SJCRH30 (cell line): ENCODE measurements at regions not wholly inside any gene's neighbourhood (a gene's known extent, or its start where the extent isn't known, plus 50 kb on each side); places are given as distances from the start of the nearest gene placed in this dataset.
"Not testable (repeated sequence)": the region's sequence is repeated elsewhere in the genome, so short reads cannot be mapped to it uniquely, and the experiment has no call there.

Experiments used
- DNase-seq, 2 experiments: peaks; one replicate each; pipeline ENCODE4 v3.0.0-alpha.2; 2015 to 2020
- H3K27ac ChIP-seq: fragments of 250-450 bp; sonication (Bioruptor Pico); 2 replicates; pipeline ENCODE4 v1.5.1; 2020; ENCODE audit warnings: mild to moderate bottlenecking, moderate library complexity
- H3K27me3 ChIP-seq: fragments of 250-450 bp; sonication (Bioruptor Pico); 2 replicates; pipeline ENCODE4 v1.5.1; 2020; ENCODE audit warnings: mild to moderate bottlenecking, moderate library complexity
- H3K36me3 ChIP-seq: fragments of 250-450 bp; sonication (Bioruptor Pico); 2 replicates; pipeline ENCODE4 v1.5.1; 2020; ENCODE audit warnings: mild to moderate bottlenecking, moderate library complexity
- H3K4me1 ChIP-seq: fragments of 250-450 bp; sonication (Bioruptor Pico); 2 replicates; pipeline ENCODE4 v1.5.1; 2020; ENCODE audit warnings: mild to moderate bottlenecking, moderate library complexity
- H3K4me3 ChIP-seq: fragments of 250-450 bp; sonication (Bioruptor Pico); 2 replicates; pipeline ENCODE4 v1.5.1; 2020; ENCODE audit warnings: mild to moderate bottlenecking, moderate library complexity
- H3K9me3 ChIP-seq: fragments of 250-450 bp; sonication (Bioruptor Pico); replicated peaks from 2 replicates; pipeline ENCODE4 v1.5.1; 2020; ENCODE audit warnings: mild to moderate bottlenecking, moderate library complexity

DNA sequence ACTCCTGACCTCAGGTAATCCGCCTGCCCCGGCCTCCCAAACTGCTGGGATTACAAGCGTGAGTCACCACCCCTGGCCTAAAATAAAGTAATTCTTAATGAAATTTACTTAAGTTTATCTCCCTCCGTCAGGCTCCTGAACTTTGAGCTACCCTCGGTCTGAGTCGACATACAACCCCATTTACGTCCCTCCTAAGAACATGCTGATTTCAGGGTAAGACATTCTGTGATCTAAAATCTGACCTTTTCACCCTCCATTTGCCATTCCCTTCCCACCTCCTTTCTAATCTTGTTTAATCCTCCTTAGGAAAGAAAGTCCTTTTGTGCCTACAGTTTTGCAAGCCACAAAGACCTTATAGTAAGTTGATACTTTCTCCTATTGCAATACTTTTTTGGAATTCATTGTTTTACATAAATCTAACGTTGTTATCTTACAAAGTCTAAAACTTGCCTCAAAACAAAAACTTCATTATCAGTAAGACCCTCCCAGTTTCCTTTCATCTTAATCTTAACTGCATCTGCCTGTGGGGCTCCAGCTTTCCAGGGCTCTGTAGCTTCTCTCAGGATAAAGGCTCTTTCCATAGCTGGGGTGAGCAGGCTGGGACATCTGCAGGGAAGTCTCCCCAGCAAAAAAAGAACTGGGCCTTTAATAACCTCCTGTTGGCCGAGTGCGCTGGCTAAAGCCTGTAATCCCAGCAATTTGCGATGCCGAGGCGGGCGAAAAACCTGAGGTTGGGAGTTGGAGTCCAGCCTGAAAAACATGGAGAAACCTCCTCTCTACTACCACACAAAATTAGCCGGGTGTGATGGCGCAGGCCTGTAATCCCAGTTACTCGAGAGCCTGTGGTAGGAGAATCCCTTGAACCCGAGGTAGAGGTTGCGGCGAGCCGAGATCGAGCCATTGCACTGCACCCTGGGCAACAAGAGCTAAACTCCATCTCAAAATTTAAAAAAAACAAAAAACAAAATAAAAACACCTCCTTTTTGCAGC, 143.1 kb downstream of the ZNF737 start:
- Histone ChIP-seq H3K4me1 (no peaks in the 10 kb centered on the region), H3K27me3 (no peaks in the 10 kb centered on the region), H3K9me3 (no peaks in the 10 kb centered on the region), H3K27ac (no peak overlapping the region), H3K4me3 (no peak overlapping the region), H3K36me3 (no peaks in the 10 kb centered on the region)
- no peak for DNase-seq

DNA sequence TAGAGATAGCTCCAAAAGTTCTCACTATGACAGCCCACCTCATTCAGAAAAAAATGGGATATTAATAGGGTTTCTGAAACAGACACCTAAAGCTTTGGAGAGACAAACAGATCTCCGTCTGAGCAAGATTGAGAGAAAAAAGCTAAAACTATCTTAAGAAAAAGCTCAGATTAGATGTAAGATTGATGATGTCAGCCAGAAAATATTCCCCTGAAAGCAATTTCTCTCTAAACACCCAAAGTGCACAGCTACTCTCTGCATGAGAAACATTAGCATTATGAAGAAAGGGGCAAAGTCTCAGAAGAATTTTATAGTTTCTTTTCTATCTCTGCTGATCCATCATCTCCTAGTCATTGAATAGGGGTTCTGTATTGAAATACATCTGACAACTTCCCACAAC, 148.9 kb downstream of the ZNF737 start:
- Histone ChIP-seq H3K36me3 (no peaks in the 10 kb centered on the region), H3K4me3 (no peak overlapping the region), H3K27me3 (no peaks in the 10 kb centered on the region), H3K4me1 (no peaks in the 10 kb centered on the region), H3K9me3 (no peaks in the 10 kb centered on the region), H3K27ac (no peak overlapping the region)
- DNase-seq: no peak

DNA sequence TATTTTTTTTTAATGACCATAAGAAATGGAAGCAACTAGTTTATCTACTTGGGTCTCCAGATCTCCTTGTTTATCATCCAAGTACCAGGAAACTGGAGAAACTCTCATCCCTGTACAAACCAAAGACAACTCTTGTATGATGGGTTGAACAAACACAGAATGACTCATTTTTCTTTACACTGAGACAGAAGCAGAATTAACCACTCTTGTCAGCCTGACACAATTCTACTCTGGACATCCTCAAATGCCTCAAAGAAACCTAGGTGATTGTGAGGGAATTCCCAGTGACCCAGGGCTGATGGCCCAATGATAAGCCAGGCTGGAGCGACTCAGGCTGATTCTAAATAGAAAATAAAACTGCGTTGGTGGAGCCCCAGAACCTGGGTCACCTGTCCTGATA, 151.5 kb downstream of the ZNF737 start:
- Histone ChIP-seq H3K36me3 (no peaks in the 10 kb centered on the region), H3K27ac (no peak overlapping the region), H3K9me3 (no peaks in the 10 kb centered on the region), H3K4me1 (no peaks in the 10 kb centered on the region), H3K27me3 (no peaks in the 10 kb centered on the region), H3K4me3 (no peak overlapping the region)
- DNase-seq: no peak

DNA sequence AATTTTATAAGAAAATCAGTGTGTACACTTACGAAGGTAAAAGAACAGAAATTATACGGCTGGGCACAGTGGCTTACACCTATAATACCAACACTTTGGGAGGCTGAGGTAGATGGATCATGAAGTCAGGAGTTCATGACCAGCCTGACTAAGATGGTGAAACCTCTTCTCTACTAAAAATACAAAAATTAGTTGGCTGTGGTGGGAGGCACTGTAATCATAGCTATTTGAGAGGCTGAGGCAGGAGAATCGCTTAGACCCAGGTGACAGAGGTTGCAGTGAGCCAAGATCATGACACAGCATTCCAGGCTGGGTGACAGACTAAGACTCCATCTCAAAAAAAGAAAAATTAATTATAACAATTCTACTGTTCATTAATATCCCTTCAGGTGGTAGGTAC, 151.9 kb downstream of the ZNF737 start:
- no peaks in the 10 kb centered on the region for H3K36me3 ChIP-seq
- H3K4me3 ChIP-seq: no peak overlapping the region
- H3K4me1 ChIP-seq: no peaks in the 10 kb centered on the region
- no peaks in the 10 kb centered on the region for H3K27me3 ChIP-seq
- DNase-seq: no peak
- H3K9me3 ChIP-seq: no peaks in the 10 kb centered on the region
- H3K27ac ChIP-seq: no peak overlapping the region

DNA sequence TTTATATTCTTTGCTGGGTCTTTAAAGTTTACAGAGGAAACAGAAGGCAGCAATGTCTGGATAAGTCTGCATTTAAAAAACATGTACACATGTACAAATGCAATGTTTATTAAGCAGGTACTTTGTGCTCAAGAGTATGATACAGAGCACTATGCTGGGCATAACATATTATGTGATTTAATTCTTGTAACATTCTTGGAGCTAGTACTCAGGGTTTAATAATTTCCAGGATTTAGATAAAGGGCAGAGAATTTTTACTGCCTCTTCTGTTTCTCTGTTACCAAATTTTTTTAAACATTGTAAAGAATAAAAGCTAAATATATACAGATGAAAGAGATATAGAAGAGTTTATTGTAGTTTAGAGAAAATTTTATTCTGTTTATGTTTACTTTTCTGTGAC, 152.7 kb downstream of the ZNF737 start:
- DNase-seq: no peak
- Histone ChIP-seq H3K36me3 (no peaks in the 10 kb centered on the region), H3K9me3 (no peaks in the 10 kb centered on the region), H3K4me3 (no peak overlapping the region), H3K27ac (no peak overlapping the region), H3K27me3 (no peaks in the 10 kb centered on the region), H3K4me1 (no peaks in the 10 kb centered on the region)

DNA sequence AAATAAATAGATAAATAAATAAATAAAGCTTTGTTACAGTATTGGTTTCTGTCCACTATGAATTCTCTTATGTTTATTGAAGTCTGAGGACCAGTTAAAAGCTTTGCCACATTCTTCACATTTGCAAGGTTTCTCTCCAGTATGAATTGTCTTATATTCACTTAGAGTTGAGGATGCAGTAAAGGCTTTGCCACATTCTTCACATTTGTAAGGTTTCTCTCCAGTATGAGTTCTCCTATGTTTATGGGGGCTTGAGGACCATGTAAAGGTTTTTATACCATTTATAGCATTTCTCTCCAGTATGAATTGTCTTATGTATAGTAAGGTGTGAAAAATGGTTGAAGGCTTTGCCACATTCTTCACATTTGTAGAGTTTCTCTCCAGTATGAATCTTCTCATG, 168.3 kb downstream of the ZNF737 start:
- DNase-seq: no peak
- Histone ChIP-seq H3K4me1 (no peaks in the 10 kb centered on the region), H3K27ac (no peak overlapping the region), H3K36me3 (no peaks in the 10 kb centered on the region), H3K27me3 (no peaks in the 10 kb centered on the region), H3K4me3 (no peak overlapping the region), H3K9me3 (0 out of 2 replicates have a peak, but pooled peaks cover 15% of the 10 kb centered on the region)

DNA sequence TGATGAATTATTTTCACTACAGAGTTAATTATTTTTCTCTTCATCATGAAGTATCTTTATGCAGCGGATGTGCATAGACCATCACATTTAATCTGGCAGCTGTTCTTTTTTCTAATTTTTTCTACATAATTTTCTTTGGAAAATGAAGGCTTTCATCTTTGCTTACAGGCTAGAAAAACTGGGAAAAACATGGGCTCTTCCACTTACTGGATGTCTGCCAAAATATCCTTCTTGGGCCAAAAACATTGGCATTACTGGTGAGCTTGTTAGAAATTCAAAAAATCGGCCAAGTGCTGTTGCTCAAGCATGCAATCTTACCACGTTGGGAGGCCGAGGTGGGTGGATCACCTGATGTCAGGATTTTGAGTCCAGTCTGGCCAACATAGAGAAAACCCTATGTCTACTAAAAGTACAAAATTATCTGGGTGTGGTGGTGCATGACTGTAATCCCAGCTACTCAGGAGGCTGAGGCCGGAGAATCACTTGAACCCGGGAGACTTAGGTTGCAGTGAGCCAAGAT, 176.8 kb downstream of the ZNF737 start:
- Histone ChIP-seq H3K27me3 (no peaks in the 10 kb centered on the region), H3K27ac (no peak overlapping the region), H3K4me1 (no peaks in the 10 kb centered on the region), H3K36me3 (no peaks in the 10 kb centered on the region), H3K9me3 (no peaks in the 10 kb centered on the region), H3K4me3 (no peak overlapping the region)
- no peak for DNase-seq

DNA sequence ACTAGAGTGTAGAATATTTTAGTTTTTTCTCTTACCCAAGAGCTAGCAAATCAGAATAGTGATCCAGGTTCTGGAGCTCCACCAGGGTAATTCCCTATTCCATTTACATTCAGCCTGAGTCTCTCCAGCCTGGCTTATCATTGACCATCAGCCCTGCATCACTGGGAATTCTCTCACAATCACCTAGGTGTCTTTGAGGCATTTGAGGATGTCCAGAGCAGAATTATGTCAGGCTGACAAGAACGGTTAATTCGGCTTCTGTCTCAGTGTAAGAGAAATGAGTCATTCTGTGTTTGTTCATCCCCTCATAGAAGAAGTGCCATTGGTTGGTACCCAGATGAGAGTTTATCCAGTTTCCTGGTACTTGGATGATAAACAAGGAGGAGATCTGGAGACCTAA, 180.5 kb downstream of the ZNF737 start:
- Histone ChIP-seq H3K36me3 (no peaks in the 10 kb centered on the region), H3K9me3 (no peaks in the 10 kb centered on the region), H3K27ac (no peak overlapping the region), H3K4me3 (no peak overlapping the region), H3K4me1 (no peaks in the 10 kb centered on the region), H3K27me3 (no peaks in the 10 kb centered on the region)
- DNase-seq: no peak

DNA sequence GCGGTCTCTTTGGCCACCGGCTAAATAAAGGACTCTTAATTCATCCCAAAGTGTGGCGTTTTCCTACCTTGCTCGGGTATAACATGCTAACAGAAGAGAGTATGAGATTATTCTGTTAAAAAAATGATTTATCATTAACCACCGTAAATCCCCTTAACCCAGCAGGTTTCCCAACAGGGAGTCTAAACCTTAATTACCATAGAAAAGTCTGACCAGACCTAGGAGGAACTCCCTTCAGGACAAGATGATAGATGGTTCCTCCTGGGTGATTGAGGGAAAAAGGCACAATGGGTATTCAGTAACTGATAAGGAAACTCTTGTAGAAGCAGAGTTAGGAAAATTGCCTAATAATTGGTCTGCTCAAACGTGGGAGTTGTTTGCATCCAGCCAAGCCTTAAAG, 193.7 kb downstream of the ZNF737 start:
- no peaks in the 10 kb centered on the region for H3K4me1 ChIP-seq
- no peaks in the 10 kb centered on the region for H3K9me3 ChIP-seq
- H3K4me3 ChIP-seq: no peak overlapping the region
- H3K27ac ChIP-seq: no peak overlapping the region
- DNase-seq: no peak
- no peaks in the 10 kb centered on the region for H3K36me3 ChIP-seq
- H3K27me3 ChIP-seq: no peaks in the 10 kb centered on the region

DNA sequence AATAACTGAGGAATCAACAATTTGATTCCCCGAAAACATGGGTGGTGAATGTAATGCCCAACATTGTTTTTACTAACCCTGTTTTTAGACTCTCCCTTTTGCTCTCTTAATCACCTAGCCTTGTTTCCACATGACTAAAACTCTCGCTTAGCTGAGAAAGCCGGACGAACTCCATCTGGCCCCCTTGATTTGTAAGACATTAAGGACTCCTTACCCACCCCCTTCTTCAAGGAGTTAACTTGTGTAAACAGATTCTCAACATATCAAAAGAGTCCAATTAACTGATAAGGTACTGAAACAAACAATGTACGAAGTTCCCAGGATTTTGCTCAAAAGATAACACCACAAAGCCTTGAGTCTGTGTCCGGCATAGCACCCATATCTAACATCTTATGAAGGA, 194.3 kb downstream of the ZNF737 start:
- DNase-seq: not testable (repeated sequence)

DNA sequence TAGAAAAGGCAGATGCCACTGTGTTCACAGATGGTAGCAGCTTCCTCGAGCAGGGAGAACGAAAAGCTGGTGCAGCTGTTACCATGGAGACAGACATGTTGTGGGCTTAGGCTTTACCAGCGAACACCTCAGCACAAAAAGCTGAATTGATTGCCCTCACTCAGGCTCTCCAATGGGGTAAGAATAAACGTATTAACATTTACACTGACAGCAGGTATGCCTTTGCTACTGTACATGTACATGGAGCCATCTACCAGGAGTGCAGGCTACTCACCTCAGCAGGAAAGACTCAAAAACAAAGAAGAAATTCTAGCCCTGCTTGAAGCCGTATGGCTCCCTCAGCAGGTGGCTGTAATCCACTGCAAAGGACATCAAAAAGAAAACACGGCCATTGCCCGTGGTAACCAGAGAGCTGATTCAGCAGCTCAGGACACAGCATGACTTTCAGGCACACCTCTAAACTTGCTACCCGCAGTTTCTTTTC, 197.7 kb downstream of the ZNF737 start:
- Histone ChIP-seq H3K4me3 (no peak overlapping the region), H3K36me3 (no peaks in the 10 kb centered on the region), H3K9me3 (no peaks in the 10 kb centered on the region), H3K4me1 (no peaks in the 10 kb centered on the region), H3K27ac (no peak overlapping the region), H3K27me3 (no peaks in the 10 kb centered on the region)
- DNase-seq: no peak

More for the DNA sequence above, 194.3 kb downstream of the ZNF737 start:
- not testable (repeated sequence) for H3K4me3 ChIP-seq, H3K9me3 ChIP-seq, H3K27ac ChIP-seq, H3K36me3 ChIP-seq, H3K27me3 ChIP-seq, H3K4me1 ChIP-seq

DNA sequence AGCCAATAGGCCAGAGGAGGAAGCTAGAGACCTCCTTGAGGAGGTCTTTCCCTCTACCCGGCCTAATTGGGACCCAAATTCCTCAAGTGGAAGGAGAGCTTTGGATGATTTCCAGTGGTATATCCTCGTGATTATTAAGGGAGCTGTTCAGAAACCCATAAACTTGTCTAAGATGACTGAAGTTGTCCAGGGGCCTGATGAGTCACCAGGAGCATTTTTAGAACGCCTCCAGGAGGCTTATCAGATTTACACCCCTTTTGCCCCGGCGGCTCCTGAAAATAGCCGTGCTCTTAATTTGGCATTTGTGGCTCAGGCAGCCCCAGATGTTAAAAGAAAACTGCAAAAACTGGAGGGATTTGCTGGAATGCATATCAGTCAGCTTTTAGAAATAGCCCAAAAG, 198.1 kb downstream of the ZNF486 start:
- H3K27ac ChIP-seq: no peak overlapping the region
- no peak for DNase-seq
- no peak overlapping the region for H3K4me3 ChIP-seq
- H3K27me3 ChIP-seq: no peaks in the 10 kb centered on the region
- H3K36me3 ChIP-seq: no peaks in the 10 kb centered on the region
- H3K9me3 ChIP-seq: no peaks in the 10 kb centered on the region
- H3K4me1 ChIP-seq: no peaks in the 10 kb centered on the region

DNA sequence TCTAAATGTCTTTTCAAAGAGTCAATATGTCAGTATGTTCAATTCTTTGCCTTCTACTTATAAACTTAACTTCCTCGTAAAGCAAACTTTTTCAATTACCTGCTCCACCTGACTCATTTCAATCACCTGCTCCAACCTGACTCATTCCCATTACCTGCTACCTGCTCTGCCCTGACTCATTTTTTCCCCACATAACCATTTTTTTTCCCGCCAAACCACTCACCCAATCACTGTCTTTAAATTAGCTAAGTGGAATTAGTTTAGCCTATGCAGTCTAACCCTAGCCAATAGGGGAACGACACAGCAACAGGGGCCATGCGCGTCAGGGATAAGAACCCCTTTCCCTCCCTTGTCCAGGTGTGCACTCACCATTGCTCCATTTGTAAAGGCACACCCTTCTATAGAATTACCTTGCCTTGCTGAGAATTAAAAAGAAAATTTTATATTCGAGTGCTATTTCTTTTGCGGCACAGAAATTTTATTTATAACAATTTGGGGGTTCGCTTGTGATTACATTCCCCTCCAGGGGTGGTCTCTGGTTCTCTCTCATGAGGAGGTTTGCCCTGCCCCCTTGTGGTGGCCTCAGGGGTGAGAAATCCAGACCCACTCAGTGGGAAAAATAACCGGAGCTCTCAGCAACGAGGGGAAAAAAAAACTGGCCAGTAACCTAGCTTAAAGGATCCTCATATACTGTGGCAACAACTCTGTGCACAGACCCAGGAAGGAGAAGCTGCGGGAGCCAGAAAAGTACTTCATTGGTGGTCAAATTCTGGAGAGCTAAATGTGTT, 193.1 kb downstream of the ZNF486 start:
- Histone ChIP-seq H3K4me1 (no peaks in the 10 kb centered on the region), H3K27me3 (no peaks in the 10 kb centered on the region), H3K27ac (no peak overlapping the region), H3K36me3 (no peaks in the 10 kb centered on the region), H3K4me3 (no peak overlapping the region), H3K9me3 (no peaks in the 10 kb centered on the region)
- peak; percentile 7 to 46 for DNase-seq

DNA sequence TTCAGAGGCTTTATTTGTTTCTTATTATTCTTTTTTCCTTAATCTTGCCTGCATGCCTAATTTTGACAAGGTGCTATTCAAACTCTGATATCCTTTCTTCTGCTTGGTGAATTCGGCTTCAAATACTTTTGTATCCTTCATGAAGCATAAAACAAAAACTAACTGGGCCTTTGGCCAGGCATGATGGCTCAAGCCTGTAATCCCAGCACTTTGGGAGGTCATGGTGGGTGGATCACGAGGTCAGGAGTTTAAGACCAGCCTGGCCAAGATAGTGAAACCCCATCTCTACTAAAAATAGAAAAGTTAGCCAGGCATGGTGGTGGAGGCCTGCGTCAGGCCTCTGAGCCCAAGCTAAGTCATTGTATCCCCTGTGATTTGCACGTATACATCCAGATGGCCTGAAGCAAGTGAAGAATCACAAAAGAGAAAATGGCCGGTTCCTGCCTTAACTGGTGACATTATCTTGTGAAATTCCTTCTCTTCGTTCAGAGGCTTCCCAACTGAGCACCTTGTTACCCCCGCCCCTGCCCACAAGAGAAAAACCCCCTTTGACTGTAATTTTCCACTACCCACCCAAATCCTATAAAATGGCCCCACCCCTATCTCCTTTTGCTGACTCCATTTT, 191.9 kb downstream of the ZNF486 start:
- not testable (repeated sequence) for H3K27me3 ChIP-seq, H3K27ac ChIP-seq, DNase-seq, H3K9me3 ChIP-seq, H3K36me3 ChIP-seq, H3K4me1 ChIP-seq, H3K4me3 ChIP-seq

DNA sequence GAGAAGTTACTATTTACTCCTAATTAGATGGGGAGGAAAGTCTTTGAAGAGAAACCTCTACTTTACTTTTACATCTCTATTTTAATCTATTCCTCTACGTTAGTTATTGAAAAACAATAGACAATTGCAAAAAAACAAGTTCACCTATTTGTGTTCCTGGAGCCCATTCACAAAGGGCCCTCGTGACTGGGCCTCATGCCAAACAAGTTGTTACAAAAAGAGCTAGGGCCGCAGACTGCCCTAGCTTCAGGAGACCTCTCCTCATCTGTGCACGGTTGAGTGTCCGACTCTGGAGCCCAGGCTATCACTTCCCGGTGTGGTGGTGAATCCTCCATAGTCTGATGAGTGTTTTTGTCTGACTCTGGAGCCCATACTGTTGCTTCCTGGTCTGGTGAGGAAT, 190.9 kb downstream of the ZNF486 start:
- DNase-seq: no peak

More for the DNA sequence above, 190.9 kb downstream of the ZNF486 start:
- no peak overlapping the region for H3K4me3 ChIP-seq
- H3K9me3 ChIP-seq: no peaks in the 10 kb centered on the region
- H3K27ac ChIP-seq: no peak overlapping the region
- H3K27me3 ChIP-seq: no peaks in the 10 kb centered on the region
- H3K4me1 ChIP-seq: no peaks in the 10 kb centered on the region
- no peaks in the 10 kb centered on the region for H3K36me3 ChIP-seq
